ENCODE measurements at regions not wholly inside any gene's neighbourhood (a gene's known extent, or its start where the extent isn't known, plus 50 kb on each side); places are given as distances from the start of the nearest gene placed in this dataset.

- Histone ChIP-seq H3K9me3 (ENCODE audit: control insufficient read depth in 2 of 2, low read length in 2 of 2) (peaks cover 0 to 3% of the 10 kb centered on the region in 2 donors), H3K36me3 (ENCODE audit: control insufficient read depth in 2 of 2, insufficient read depth in 2 of 2, low read length in 2 of 2) (no peaks in the 10 kb centered on the region), H3K4me1 (ENCODE audit: control insufficient read depth in 2 of 2, insufficient read depth in 2 of 2, low read length in 2 of 2) (no peaks in the 10 kb centered on the region), H3K4me3 (ENCODE audit: low read length in 2 of 2) (no peak overlapping the region), H3K9ac (ENCODE audit: low read depth in 1 of 2, low read length in 2 of 2) (no peak overlapping the region), H3K27me3 (ENCODE audit: control insufficient read depth in 2 of 2, insufficient read depth in 2 of 2, low read length in 2 of 2) (no peaks in the 10 kb centered on the region), H3K27ac (ENCODE audit: low read depth in 2 of 2, low read length in 2 of 2) (no peak overlapping the region)
These were observed 462.6 kb upstream of the SOX11 start for GRCh38 chr2:5229574-5229973.

GRCh38 chr2:5230444-5230843 lies 461.7 kb upstream of the SOX11 start:
- Histone ChIP-seq H3K4me1 (ENCODE audit: control insufficient read depth in 2 of 2, insufficient read depth in 2 of 2, low read length in 2 of 2) (no peaks in the 10 kb centered on the region), H3K27ac (ENCODE audit: low read depth in 2 of 2, low read length in 2 of 2) (no peak overlapping the region), H3K9me3 (ENCODE audit: control insufficient read depth in 2 of 2, low read length in 2 of 2) (peaks cover 0 to 2% of the 10 kb centered on the region in 2 donors), H3K27me3 (ENCODE audit: control insufficient read depth in 2 of 2, insufficient read depth in 2 of 2, low read length in 2 of 2) (no peaks in the 10 kb centered on the region), H3K36me3 (ENCODE audit: control insufficient read depth in 2 of 2, insufficient read depth in 2 of 2, low read length in 2 of 2) (no peaks in the 10 kb centered on the region), H3K4me3 (ENCODE audit: low read length in 2 of 2) (no peak overlapping the region), H3K9ac (ENCODE audit: low read depth in 1 of 2, low read length in 2 of 2) (no peak overlapping the region)

GRCh38 chr2:5230855-5231254 lies 461.3 kb upstream of the SOX11 start:
- no peaks in the 10 kb centered on the region for H3K36me3 ChIP-seq (ENCODE audit: control insufficient read depth in 2 of 2, insufficient read depth in 2 of 2, low read length in 2 of 2)
- no peaks in the 10 kb centered on the region for H3K4me1 ChIP-seq (ENCODE audit: control insufficient read depth in 2 of 2, insufficient read depth in 2 of 2, low read length in 2 of 2)
- H3K9me3 ChIP-seq (ENCODE audit: control insufficient read depth in 2 of 2, low read length in 2 of 2), result no peaks in the 10 kb centered on the region
- H3K27ac ChIP-seq (ENCODE audit: low read depth in 2 of 2, low read length in 2 of 2), result no peak overlapping the region
- H3K27me3 ChIP-seq (ENCODE audit: control insufficient read depth in 2 of 2, insufficient read depth in 2 of 2, low read length in 2 of 2), result no peaks in the 10 kb centered on the region
- H3K4me3 ChIP-seq (ENCODE audit: low read length in 2 of 2), result no peak overlapping the region
- H3K9ac ChIP-seq (ENCODE audit: low read depth in 1 of 2, low read length in 2 of 2), result no peak overlapping the region

- no peaks in the 10 kb centered on the region for H3K27me3 ChIP-seq (ENCODE audit: control insufficient read depth in 2 of 2, insufficient read depth in 2 of 2, low read length in 2 of 2)
- H3K27ac ChIP-seq (ENCODE audit: low read depth in 2 of 2, low read length in 2 of 2), result no peak overlapping the region
- no peaks in the 10 kb centered on the region for H3K4me1 ChIP-seq (ENCODE audit: control insufficient read depth in 2 of 2, insufficient read depth in 2 of 2, low read length in 2 of 2)
- H3K36me3 ChIP-seq (ENCODE audit: control insufficient read depth in 2 of 2, insufficient read depth in 2 of 2, low read length in 2 of 2), result no peaks in the 10 kb centered on the region
- no peak overlapping the region for H3K4me3 ChIP-seq (ENCODE audit: low read length in 2 of 2)
- H3K9ac ChIP-seq (ENCODE audit: low read depth in 1 of 2, low read length in 2 of 2), result no peak overlapping the region
- no peaks in the 10 kb centered on the region for H3K9me3 ChIP-seq (ENCODE audit: control insufficient read depth in 2 of 2, low read length in 2 of 2)
These were observed 460.9 kb upstream of the SOX11 start for GRCh38 chr2:5231287-5231686.

- H3K9ac ChIP-seq (ENCODE audit: low read depth in 1 of 2, low read length in 2 of 2), result no peak overlapping the region
- H3K4me1 ChIP-seq (ENCODE audit: control insufficient read depth in 2 of 2, insufficient read depth in 2 of 2, low read length in 2 of 2), result no peaks in the 10 kb centered on the region
- H3K27ac ChIP-seq (ENCODE audit: low read depth in 2 of 2, low read length in 2 of 2), result no peak overlapping the region
- H3K4me3 ChIP-seq (ENCODE audit: low read length in 2 of 2), result no peak overlapping the region
- H3K9me3 ChIP-seq (ENCODE audit: control insufficient read depth in 2 of 2, low read length in 2 of 2), result no peaks in the 10 kb centered on the region
- H3K27me3 ChIP-seq (ENCODE audit: control insufficient read depth in 2 of 2, insufficient read depth in 2 of 2, low read length in 2 of 2), result no peaks in the 10 kb centered on the region
- no peaks in the 10 kb centered on the region for H3K36me3 ChIP-seq (ENCODE audit: control insufficient read depth in 2 of 2, insufficient read depth in 2 of 2, low read length in 2 of 2)
These were observed 457.6 kb upstream of the SOX11 start for GRCh38 chr2:5234563-5234962.

- Histone ChIP-seq H3K9ac (ENCODE audit: low read depth in 1 of 2, low read length in 2 of 2) (no peak overlapping the region), H3K27ac (ENCODE audit: low read depth in 2 of 2, low read length in 2 of 2) (no peak overlapping the region), H3K9me3 (ENCODE audit: control insufficient read depth in 2 of 2, low read length in 2 of 2) (no peaks in the 10 kb centered on the region), H3K36me3 (ENCODE audit: control insufficient read depth in 2 of 2, insufficient read depth in 2 of 2, low read length in 2 of 2) (no peaks in the 10 kb centered on the region), H3K4me1 (ENCODE audit: control insufficient read depth in 2 of 2, insufficient read depth in 2 of 2, low read length in 2 of 2) (no peaks in the 10 kb centered on the region), H3K4me3 (ENCODE audit: low read length in 2 of 2) (no peak overlapping the region), H3K27me3 (ENCODE audit: control insufficient read depth in 2 of 2, insufficient read depth in 2 of 2, low read length in 2 of 2) (no peaks in the 10 kb centered on the region)
These were observed 456.5 kb upstream of the SOX11 start for GRCh38 chr2:5235701-5236100.

- H3K27me3 ChIP-seq (ENCODE audit: control insufficient read depth in 2 of 2, insufficient read depth in 2 of 2, low read length in 2 of 2), result no peaks in the 10 kb centered on the region
These were observed 455.9 kb upstream of the SOX11 start for GRCh38 chr2:5236249-5236648.

GRCh38 chr2:5242751-5243150 lies 449.4 kb upstream of the SOX11 start:
- no peak overlapping the region for H3K4me3 ChIP-seq (ENCODE audit: low read length in 2 of 2)

More at GRCh38 chr2:5236249-5236648, 455.9 kb upstream of the SOX11 start:
- Histone ChIP-seq H3K9me3 (ENCODE audit: control insufficient read depth in 2 of 2, low read length in 2 of 2) (no peaks in the 10 kb centered on the region), H3K4me3 (ENCODE audit: low read length in 2 of 2) (no peak overlapping the region), H3K27ac (ENCODE audit: low read depth in 2 of 2, low read length in 2 of 2) (no peak overlapping the region), H3K9ac (ENCODE audit: low read depth in 1 of 2, low read length in 2 of 2) (no peak overlapping the region), H3K36me3 (ENCODE audit: control insufficient read depth in 2 of 2, insufficient read depth in 2 of 2, low read length in 2 of 2) (no peaks in the 10 kb centered on the region), H3K4me1 (ENCODE audit: control insufficient read depth in 2 of 2, insufficient read depth in 2 of 2, low read length in 2 of 2) (no peaks in the 10 kb centered on the region)

GRCh38 chr2:5250482-5250881 lies 441.7 kb upstream of the SOX11 start:
- Histone ChIP-seq H3K27ac (ENCODE audit: low read depth in 2 of 2, low read length in 2 of 2) (no peak overlapping the region), H3K4me1 (ENCODE audit: control insufficient read depth in 2 of 2, insufficient read depth in 2 of 2, low read length in 2 of 2) (no peaks in the 10 kb centered on the region), H3K36me3 (ENCODE audit: control insufficient read depth in 2 of 2, insufficient read depth in 2 of 2, low read length in 2 of 2) (no peaks in the 10 kb centered on the region), H3K9ac (ENCODE audit: low read depth in 1 of 2, low read length in 2 of 2) (no peak overlapping the region), H3K27me3 (ENCODE audit: control insufficient read depth in 2 of 2, insufficient read depth in 2 of 2, low read length in 2 of 2) (no peaks in the 10 kb centered on the region), H3K9me3 (ENCODE audit: control insufficient read depth in 2 of 2, low read length in 2 of 2) (no peaks in the 10 kb centered on the region), H3K4me3 (ENCODE audit: low read length in 2 of 2) (no peak overlapping the region)

More at GRCh38 chr2:5242751-5243150, 449.4 kb upstream of the SOX11 start:
- H3K36me3 ChIP-seq (ENCODE audit: control insufficient read depth in 2 of 2, insufficient read depth in 2 of 2, low read length in 2 of 2), result no peaks in the 10 kb centered on the region
- H3K4me1 ChIP-seq (ENCODE audit: control insufficient read depth in 2 of 2, insufficient read depth in 2 of 2, low read length in 2 of 2), result no peaks in the 10 kb centered on the region
- H3K27me3 ChIP-seq (ENCODE audit: control insufficient read depth in 2 of 2, insufficient read depth in 2 of 2, low read length in 2 of 2), result no peaks in the 10 kb centered on the region
- no peak overlapping the region for H3K27ac ChIP-seq (ENCODE audit: low read depth in 2 of 2, low read length in 2 of 2)
- H3K9me3 ChIP-seq (ENCODE audit: control insufficient read depth in 2 of 2, low read length in 2 of 2), result no peaks in the 10 kb centered on the region
- H3K9ac ChIP-seq (ENCODE audit: low read depth in 1 of 2, low read length in 2 of 2), result no peak overlapping the region

- H3K9ac ChIP-seq (ENCODE audit: low read depth in 1 of 2, low read length in 2 of 2), result no peak overlapping the region
- no peak overlapping the region for H3K4me3 ChIP-seq (ENCODE audit: low read length in 2 of 2)
- no peaks in the 10 kb centered on the region for H3K36me3 ChIP-seq (ENCODE audit: control insufficient read depth in 2 of 2, insufficient read depth in 2 of 2, low read length in 2 of 2)
- H3K27me3 ChIP-seq (ENCODE audit: control insufficient read depth in 2 of 2, insufficient read depth in 2 of 2, low read length in 2 of 2), result no peaks in the 10 kb centered on the region
- no peaks in the 10 kb centered on the region for H3K4me1 ChIP-seq (ENCODE audit: control insufficient read depth in 2 of 2, insufficient read depth in 2 of 2, low read length in 2 of 2)
- no peak overlapping the region for H3K27ac ChIP-seq (ENCODE audit: low read depth in 2 of 2, low read length in 2 of 2)
- H3K9me3 ChIP-seq (ENCODE audit: control insufficient read depth in 2 of 2, low read length in 2 of 2), result no peaks in the 10 kb centered on the region
These were observed 438.9 kb upstream of the SOX11 start for GRCh38 chr2:5253263-5253662.

- H3K27me3 ChIP-seq (ENCODE audit: control insufficient read depth in 2 of 2, insufficient read depth in 2 of 2, low read length in 2 of 2), result no peaks in the 10 kb centered on the region
- no peak overlapping the region for H3K9ac ChIP-seq (ENCODE audit: low read depth in 1 of 2, low read length in 2 of 2)
- no peaks in the 10 kb centered on the region for H3K9me3 ChIP-seq (ENCODE audit: control insufficient read depth in 2 of 2, low read length in 2 of 2)
- H3K4me3 ChIP-seq (ENCODE audit: low read length in 2 of 2), result no peak overlapping the region
- no peak overlapping the region for H3K27ac ChIP-seq (ENCODE audit: low read depth in 2 of 2, low read length in 2 of 2)
- H3K4me1 ChIP-seq (ENCODE audit: control insufficient read depth in 2 of 2, insufficient read depth in 2 of 2, low read length in 2 of 2), result no peaks in the 10 kb centered on the region
- H3K36me3 ChIP-seq (ENCODE audit: control insufficient read depth in 2 of 2, insufficient read depth in 2 of 2, low read length in 2 of 2), result no peaks in the 10 kb centered on the region
These were observed 437.3 kb upstream of the SOX11 start for GRCh38 chr2:5254791-5255332.
